DMS53 treated with DMSO at 0.1 percent for 48 hours (cell line): ENCODE measurements at regions not wholly inside any gene's neighbourhood (a gene's known extent, or its start where the extent isn't known, plus 50 kb on each side); places are given as distances from the start of the nearest gene placed in this dataset.
"Not testable (repeated sequence)": the region's sequence is repeated elsewhere in the genome, so short reads cannot be mapped to it uniquely, and the experiment has no call there.

ENCODE experiments used
- DNase-seq: peaks from one replicate; lab custom pipeline; 2025; ENCODE audit not compliant: unreplicated experiment; lab: John Stamatoyannopoulos, UW

DNA sequence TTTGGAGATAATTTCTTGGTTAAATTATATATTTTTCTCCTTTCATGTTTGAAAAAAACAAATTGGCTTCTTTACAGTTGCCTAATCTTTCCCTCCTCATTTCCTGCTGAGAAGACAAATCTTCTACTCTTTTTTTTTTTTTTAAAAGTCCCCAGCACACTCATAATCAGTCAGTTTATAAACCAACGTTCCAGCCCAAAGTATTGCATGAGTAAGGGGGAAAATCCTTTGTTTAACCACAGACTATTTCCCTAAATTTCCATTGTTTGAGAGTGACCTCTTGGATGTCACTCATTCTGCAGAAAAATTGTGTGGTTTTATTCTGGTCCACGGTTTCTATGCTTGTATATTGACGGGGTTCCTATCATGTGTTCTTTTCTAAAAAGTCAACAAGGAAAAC, 55.1 kb upstream of the TLR4 start:
- no peak for DNase-seq

GRCh38 chr9:117644932-117645636, 59.1 kb upstream of the TLR4 start:
- DNase-seq = no peak

DNA sequence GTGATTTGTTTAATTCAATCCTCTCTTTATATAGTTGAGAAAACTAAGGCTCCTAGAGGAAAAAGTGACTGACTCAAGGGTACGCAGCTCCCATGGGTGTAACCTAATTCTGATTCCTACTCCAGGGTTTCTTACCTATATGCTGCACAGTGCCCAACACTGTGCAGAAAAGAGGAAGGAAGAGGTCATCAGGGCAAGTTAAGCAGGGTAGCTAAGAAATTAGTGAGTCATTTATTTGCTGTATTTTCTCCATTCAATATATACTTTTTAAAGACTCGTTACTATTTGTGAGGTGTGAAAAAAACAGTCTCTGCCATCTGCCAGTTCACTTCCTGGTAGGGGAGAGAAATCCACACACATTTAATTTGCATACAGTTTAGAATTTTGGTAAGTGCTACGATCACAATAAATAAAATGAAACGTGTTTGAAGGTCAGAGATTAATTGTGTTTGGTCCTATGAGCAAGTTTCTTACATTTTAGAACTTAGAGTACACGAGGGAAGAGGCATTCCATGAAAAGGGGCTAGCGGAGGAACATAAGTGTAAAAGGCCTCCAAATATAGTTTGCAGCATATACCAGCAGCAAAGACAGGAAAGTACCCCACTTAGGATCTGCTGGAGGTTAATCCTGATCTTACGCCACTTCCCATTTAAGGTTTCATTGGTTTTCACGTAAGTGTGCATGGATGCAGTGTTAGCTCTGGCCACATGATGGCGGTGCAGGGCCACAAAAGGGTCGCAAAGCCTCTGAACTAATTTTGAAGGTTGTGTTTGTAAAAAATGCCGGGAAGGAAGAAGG, 59.9 kb upstream of the TLR4 start:
- DNase-seq = peak; percentile 62

- DNase-seq = no peak
These were observed 60.9 kb upstream of the TLR4 start for GRCh38 chr9:117643288-117643654.

- DNase-seq = not testable (repeated sequence)
These were observed 61.5 kb upstream of the TLR4 start for GRCh38 chr9:117642571-117643287.

DNA sequence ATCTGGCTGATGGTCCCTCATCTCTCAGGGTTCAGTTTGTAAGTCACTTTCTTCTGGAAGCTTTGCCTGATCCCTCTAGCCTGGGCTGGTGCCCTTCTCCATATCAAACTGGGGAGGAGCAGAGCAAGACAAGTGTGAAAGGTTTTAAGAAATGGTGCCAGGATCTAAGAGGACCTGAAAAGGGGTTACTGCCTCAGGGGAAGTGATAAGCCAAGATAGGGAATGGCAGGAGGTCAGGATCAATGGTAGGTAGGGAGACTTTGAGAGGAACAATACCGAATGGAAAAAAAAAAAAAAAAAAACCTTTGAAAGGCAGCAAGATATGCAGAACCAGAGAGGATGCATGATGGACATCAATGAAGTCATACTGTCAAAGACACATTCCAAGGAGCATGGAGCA, 67.5 kb upstream of the TLR4 start:
- no peak for DNase-seq

DNA sequence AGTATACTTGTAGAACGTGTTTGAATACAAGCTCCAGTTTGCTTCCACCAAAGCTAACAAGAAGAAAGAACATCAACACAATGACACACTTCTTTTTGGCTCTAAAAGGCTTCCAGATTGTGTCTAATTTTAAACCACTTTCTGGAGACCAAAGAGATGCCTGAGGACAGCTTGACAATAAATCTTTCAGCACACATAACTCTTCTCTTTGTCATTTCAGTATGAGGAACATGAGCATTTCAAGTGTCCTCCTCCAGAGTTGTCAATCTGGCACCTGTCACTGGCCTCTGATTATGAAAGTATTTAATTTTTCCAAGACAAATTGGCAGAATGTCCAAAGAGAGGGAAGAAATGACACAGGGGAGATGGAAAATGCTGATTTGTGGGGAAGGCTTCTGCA, 79.0 kb upstream of the TLR4 start:
- DNase-seq = no peak

GRCh38 chr9:117624106-117624505, 80.1 kb upstream of the TLR4 start:
- no peak for DNase-seq

- no peak for DNase-seq
These were observed 81.9 kb upstream of the TLR4 start for GRCh38 chr9:117622347-117622746.

DNA sequence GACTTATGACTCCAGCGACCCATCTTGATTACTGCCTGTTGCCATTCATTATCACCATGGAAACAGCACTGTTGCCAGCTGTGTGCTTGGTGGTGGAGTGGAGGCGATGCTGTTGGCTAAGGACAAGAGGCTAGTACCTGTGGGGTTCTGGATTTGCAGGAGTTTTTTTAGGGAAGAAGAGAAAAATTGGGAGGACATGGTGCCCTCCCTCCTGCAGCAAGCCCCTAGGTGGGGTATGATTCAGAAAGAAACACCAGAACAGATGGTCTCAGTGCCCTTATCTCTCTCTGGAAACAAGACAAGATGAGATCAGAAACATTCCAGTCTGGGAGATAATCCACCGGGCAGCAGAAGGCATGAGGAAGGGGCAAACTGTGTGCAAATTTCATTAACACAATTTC, 87.8 kb upstream of the TLR4 start:
- no peak for DNase-seq

GRCh38 chr9:117612317-117612716, 91.9 kb upstream of the TLR4 start:
- no peak for DNase-seq

GRCh38 chr9:117597977-117598376, 106.2 kb upstream of the TLR4 start:
- DNase-seq = no peak

- DNase-seq = no peak
These were observed 107.5 kb upstream of the TLR4 start for GRCh38 chr9:117596678-117597077.

DNA sequence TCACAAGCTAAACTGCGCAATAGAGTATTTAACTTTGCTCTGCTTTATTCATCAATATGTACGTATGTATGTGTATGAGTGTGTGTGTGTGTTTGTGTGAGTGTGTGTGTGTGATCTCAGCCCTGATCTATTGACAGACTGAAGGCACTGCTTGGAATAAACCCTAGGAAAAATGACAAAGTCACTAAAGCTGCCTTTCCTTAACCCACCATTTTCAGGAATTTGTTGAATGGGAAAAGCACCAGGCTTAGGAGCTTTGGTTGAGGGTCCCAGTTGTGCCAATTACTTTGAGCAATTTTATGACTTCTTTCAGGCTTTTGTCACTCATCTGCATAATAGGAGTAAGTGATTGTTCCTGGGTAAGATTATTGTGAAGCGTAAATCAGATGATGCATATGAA, 108.6 kb upstream of the TLR4 start:
- DNase-seq = no peak

- no peak for DNase-seq
These were observed 116.9 kb upstream of the TLR4 start for GRCh38 chr9:117587263-117587662.

DNA sequence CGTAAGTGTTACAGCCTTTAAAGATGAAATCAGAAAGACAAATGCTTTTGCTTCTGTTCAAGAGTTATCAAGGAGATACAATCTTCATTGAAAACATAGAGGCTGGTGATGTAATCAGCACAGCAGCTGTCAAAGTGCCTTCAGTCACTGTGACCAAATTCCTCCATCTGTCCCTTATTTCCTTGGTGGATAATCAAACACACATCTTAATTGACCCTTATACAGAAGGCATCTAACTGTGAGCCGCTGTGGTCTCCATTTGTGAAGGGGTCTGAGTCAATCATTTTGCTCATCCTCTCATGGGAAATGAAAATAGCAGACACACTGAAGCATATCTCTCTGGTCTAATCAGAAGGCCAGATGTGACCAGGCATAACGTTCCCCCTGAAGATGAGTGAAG, 130.1 kb upstream of the TLR4 start:
- no peak for DNase-seq

DNA sequence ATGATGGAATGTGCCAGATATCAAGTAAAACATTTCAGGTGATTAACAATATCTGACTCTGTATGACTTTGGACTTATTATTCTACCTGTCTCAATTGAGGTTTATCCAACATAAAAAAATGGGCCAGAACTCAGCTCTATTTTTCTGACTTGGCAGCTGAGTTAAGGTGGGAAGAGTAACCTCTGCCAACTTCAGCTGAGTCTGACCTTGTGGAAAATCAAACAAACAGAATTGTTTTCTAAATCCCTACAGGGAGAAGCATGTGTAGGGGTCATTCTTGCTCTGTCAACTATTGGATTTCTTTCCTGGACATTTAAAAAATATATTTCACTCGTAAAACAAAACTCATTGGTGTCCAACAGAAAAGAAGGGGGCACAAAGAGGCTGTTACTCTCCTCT, 139.4 kb upstream of the TLR4 start:
- no peak for DNase-seq

GRCh38 chr9:117561761-117562160, 142.4 kb upstream of the TLR4 start:
- DNase-seq = no peak

- peak; percentile 36 for DNase-seq
These were observed 141.2 kb upstream of the ASTN2 start for GRCh38 chr9:117555964-117556629.

DNA sequence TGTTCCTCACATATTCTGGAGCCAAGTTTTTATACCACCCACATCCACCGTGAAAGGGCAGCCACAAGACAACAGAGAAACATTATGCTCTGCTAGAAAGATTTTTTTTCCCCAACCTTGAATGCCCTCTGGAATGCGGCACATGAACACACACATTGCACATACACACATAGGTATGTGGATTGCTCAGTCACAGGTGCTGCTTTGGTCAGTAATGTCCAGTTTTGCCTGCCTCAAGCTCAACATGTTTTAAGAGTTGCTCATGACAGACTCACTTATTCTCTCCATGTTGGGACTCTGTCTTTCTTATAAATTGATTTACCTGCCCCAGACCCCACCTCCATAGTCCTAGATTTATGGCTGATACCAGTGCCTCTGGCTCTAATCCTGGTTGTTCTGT, 138.0 kb upstream of the ASTN2 start:
- no peak for DNase-seq

DNA sequence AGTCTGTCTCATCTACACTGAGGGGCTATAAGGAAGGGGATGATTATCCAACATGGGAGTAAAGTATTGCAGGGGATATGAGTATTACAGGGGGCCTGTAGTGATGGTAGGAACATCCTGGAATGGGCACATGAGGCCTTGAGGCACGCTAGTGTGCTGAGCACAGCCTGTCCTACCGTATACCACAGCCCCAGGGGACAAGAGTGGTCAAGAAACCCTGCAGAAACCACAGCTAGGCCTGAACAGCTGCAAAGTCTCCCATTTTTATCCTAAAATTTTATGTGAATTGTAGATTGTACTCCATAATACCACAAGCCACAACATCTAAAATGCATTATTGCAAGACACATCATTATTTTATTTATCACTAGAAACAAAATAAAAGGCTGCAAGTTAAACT, 136.3 kb upstream of the ASTN2 start:
- no peak for DNase-seq

DNA sequence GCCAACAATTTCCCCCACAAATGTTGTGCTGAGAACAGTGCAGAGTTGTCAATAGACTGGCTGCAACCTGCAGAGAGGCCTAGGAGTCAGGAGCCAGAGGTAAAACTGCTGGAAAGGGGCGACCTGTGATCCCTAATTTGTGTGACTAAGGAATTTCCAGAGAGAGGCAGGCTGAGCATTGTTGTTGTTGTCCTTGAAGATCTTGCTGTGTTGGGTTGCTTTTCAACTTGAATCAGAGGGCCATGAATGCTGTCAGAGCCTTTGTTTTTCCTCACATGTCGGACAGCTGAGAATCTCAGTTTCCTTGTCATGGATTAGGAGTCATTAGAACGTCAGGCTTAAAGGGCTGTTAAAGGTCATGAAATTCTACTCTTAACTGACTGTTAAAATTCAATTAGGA, 134.6 kb upstream of the ASTN2 start:
- DNase-seq = no peak
